ENCODE measurements at regions not wholly inside any gene's neighbourhood (a gene's known extent, or its start where the extent isn't known, plus 50 kb on each side); places are given as distances from the start of the nearest gene placed in this dataset.

DNA sequence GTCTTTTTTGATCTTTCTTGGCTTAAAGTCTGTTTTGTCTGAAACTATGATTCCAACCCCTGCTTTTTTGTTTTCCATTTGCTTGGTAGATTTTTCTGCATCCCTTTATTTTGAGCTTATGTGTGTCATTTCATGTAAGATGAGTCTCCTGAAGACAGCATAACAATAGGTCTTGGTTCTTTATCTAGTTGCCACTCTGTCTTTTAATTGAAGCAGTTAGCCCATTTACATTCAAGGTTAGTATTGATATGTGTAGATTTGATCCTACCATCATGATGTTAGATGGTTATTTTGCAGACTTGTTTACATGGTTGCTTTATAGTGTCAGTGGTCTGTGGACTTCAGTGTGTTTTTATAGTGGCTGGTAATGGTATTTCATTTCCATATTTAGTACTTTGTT lies 1678.9 kb downstream of the PCDH9 start:
- H3K4me1 ChIP-seq (ENCODE audit: control insufficient read depth, insufficient read depth, low read length, unreplicated experiment): no peaks in the 10 kb centered on the region
- no peak overlapping the region for H3K4me3 ChIP-seq (ENCODE audit: low read depth, low read length)
- H3K27me3 ChIP-seq (ENCODE audit: insufficient read depth, low read length): no peaks in the 10 kb centered on the region
- H3K36me3 ChIP-seq (ENCODE audit: insufficient read depth, low read length): no peaks in the 10 kb centered on the region
- no peaks in the 10 kb centered on the region for H3K79me2 ChIP-seq (ENCODE audit: control insufficient read depth, insufficient read depth, low read length, unreplicated experiment)
- H3K27ac ChIP-seq (ENCODE audit: low read depth, low read length): no peak overlapping the region
- H2AFZ ChIP-seq (ENCODE audit: low read length, unreplicated experiment): no peak overlapping the region

DNA sequence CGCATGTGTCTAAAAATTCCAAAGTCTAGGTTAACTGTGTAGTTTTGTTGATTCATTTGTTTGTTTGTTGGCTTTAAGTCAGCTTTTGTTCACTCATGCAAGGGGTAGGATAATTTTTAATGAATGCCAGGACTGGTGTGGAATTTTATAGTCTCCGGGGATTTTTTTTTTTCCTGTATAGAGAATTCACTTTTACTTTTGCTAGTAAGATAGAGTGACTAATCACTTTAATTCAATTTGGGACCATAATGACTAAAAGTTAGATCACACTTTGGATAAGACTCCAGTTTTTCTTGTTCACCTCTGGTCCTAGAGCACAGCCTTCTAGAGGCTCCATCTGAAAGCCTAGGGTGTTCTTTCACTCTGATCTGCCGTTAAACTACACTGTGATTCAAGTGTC lies 1690.0 kb downstream of the PCDH9 start:
- Histone ChIP-seq H3K36me3 (ENCODE audit: insufficient read depth, low read length) (no peaks in the 10 kb centered on the region), H3K4me3 (ENCODE audit: low read depth, low read length) (peak overlapping the region; percentile 46), H3K27ac (ENCODE audit: low read depth, low read length) (no peak overlapping the region), H3K4me1 (ENCODE audit: control insufficient read depth, insufficient read depth, low read length, unreplicated experiment) (no peaks in the 10 kb centered on the region), H3K27me3 (ENCODE audit: insufficient read depth, low read length) (no peaks in the 10 kb centered on the region), H3K79me2 (ENCODE audit: control insufficient read depth, insufficient read depth, low read length, unreplicated experiment) (no peaks in the 10 kb centered on the region), H2AFZ (ENCODE audit: low read length, unreplicated experiment) (peak overlapping the region; percentile 75)

DNA sequence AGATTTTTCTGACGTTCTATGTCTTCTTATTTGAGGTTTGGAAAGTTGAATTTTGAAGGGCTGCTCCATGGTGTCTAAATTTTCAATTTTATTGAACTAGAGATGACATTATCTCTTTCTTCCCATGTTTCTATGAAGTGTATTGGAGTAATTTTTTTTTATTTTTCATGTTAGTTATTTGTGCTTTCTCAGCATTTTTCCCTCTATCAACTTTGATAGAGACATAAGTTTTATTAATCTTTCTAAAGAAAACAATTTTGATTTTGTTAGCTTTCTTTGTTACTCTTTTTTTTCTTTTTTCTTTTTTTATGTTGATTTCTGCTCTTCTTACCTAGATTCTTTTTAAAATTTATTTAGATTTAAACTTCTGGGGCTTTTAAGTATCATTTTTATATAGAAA lies 1694.8 kb downstream of the PCDH9 start:
- Histone ChIP-seq H3K79me2 (ENCODE audit: control insufficient read depth, insufficient read depth, low read length, unreplicated experiment) (no peaks in the 10 kb centered on the region), H3K27ac (ENCODE audit: low read depth, low read length) (no peak overlapping the region), H2AFZ (ENCODE audit: low read length, unreplicated experiment) (no peak overlapping the region), H3K4me3 (ENCODE audit: low read depth, low read length) (no peak overlapping the region), H3K4me1 (ENCODE audit: control insufficient read depth, insufficient read depth, low read length, unreplicated experiment) (no peaks in the 10 kb centered on the region), H3K36me3 (ENCODE audit: insufficient read depth, low read length) (no peaks in the 10 kb centered on the region), H3K27me3 (ENCODE audit: insufficient read depth, low read length) (no peaks in the 10 kb centered on the region)

DNA sequence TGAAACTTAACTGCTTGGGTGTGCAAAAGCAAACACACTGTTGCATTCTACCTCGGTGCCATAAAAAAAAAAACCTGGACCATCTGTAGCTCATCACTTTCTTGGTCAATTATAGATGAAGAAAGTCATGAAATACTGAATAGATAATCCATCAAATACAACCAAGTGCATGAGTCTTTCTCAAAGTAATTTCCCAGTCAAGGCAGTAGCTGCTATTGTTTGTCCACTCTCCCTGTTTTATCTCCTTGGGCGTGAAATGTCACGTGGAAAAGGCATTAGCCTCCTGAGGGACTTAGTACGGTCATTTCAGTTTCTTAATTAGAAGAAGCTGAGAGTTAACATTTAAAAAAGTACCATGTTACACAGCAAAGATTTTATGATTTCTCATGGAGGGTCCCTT lies 1697.9 kb downstream of the PCDH9 start:
- no peak overlapping the region for H3K27ac ChIP-seq (ENCODE audit: low read depth, low read length)
- peak overlapping the region; percentile 39 for H2AFZ ChIP-seq (ENCODE audit: low read length, unreplicated experiment)
- H3K27me3 ChIP-seq (ENCODE audit: insufficient read depth, low read length): no peaks in the 10 kb centered on the region
- no peak overlapping the region for H3K4me3 ChIP-seq (ENCODE audit: low read depth, low read length)
- H3K36me3 ChIP-seq (ENCODE audit: insufficient read depth, low read length): no peaks in the 10 kb centered on the region
- no peaks in the 10 kb centered on the region for H3K4me1 ChIP-seq (ENCODE audit: control insufficient read depth, insufficient read depth, low read length, unreplicated experiment)
- H3K79me2 ChIP-seq (ENCODE audit: control insufficient read depth, insufficient read depth, low read length, unreplicated experiment): no peaks in the 10 kb centered on the region

DNA sequence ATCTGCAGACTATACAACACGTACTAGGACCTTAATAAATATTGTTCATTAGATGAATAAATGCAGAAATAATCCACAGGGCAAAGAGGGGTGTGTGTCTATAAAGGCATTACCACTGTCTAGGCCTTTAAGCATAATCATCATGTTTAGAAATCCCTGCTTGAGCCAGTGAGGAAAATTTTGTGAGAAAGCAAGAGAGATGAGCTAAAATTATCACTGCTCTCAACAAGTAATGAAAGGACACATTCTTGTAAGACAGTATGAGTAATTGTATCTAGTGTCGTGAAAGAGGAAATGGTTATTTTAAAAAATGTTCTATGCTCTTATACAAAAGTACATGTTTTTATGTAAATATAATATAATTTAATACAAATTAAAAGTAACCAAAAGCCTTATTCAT lies 1699.4 kb downstream of the PCDH9 start:
- Histone ChIP-seq H3K79me2 (ENCODE audit: control insufficient read depth, insufficient read depth, low read length, unreplicated experiment) (no peaks in the 10 kb centered on the region), H2AFZ (ENCODE audit: low read length, unreplicated experiment) (no peak overlapping the region), H3K27me3 (ENCODE audit: insufficient read depth, low read length) (no peaks in the 10 kb centered on the region), H3K27ac (ENCODE audit: low read depth, low read length) (no peak overlapping the region), H3K4me3 (ENCODE audit: low read depth, low read length) (no peak overlapping the region), H3K4me1 (ENCODE audit: control insufficient read depth, insufficient read depth, low read length, unreplicated experiment) (no peaks in the 10 kb centered on the region), H3K36me3 (ENCODE audit: insufficient read depth, low read length) (no peaks in the 10 kb centered on the region)

DNA sequence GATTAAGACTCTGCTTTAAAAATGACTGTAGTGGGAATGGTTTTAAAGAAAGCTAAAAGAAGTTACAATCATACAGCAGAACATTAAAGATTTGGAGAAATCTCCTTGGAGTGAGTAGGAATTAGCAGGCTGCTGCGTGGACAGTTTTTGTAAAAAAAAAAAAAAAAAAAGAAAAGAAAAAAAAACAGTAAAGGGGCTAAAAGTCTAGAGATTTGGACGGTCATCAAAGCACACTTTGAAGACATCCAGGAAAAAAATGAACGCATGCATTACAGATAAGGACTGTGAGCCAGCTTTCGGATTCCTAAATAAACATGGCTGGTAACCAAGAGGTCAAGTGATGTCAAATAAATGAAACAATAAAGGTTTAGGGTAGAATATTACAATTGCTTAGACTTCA lies 1700.6 kb downstream of the PCDH9 start:
- no peaks in the 10 kb centered on the region for H3K79me2 ChIP-seq (ENCODE audit: control insufficient read depth, insufficient read depth, low read length, unreplicated experiment)
- no peaks in the 10 kb centered on the region for H3K27me3 ChIP-seq (ENCODE audit: insufficient read depth, low read length)
- H3K27ac ChIP-seq (ENCODE audit: low read depth, low read length): no peak overlapping the region
- H3K4me1 ChIP-seq (ENCODE audit: control insufficient read depth, insufficient read depth, low read length, unreplicated experiment): no peaks in the 10 kb centered on the region
- H3K4me3 ChIP-seq (ENCODE audit: low read depth, low read length): no peak overlapping the region
- no peak overlapping the region for H2AFZ ChIP-seq (ENCODE audit: low read length, unreplicated experiment)
- no peaks in the 10 kb centered on the region for H3K36me3 ChIP-seq (ENCODE audit: insufficient read depth, low read length)

DNA sequence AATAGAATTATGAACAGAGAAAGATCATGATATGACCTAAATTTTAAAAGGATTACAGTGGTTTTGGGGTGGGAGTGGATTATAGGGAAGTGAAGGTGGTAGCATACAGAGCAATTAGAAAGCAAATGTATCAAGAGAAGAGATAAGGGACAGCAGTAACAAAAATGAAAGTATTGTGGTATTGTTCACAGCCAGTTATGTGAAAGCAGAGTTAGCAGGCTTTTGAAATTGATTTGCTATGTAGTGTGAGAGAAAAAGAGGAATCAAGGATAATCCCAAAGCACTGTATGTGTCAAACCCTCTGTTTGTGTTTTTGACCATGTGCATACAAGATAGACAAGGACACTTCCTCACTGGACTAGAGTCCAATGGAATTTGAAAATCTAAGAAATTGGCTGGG lies 1721.4 kb downstream of the PCDH9 start:
- Histone ChIP-seq H3K27ac (ENCODE audit: low read depth, low read length) (no peak overlapping the region), H3K27me3 (ENCODE audit: insufficient read depth, low read length) (no peaks in the 10 kb centered on the region), H2AFZ (ENCODE audit: low read length, unreplicated experiment) (no peak overlapping the region)

DNA sequence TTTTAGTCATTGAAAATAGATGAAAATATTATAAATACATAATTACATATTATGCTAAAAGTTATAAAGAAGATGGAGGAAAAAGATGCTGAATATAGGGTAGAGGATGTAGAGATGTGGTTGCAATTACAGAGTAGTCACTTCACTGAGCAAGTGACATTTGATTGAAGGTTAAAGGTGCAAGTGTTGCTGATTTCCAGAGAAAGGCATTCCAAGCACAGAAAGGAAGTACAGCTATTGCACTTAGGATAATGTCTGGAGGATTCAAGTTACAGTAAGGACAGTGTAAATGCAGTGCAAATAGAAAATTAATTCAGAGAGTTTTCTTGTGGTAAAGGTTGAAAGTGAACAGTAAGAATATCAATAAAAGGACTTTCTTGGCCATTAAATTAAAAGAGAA lies 1721.8 kb downstream of the PCDH9 start:
- Histone ChIP-seq H3K27ac (ENCODE audit: low read depth, low read length) (no peak overlapping the region), H3K27me3 (ENCODE audit: insufficient read depth, low read length) (no peaks in the 10 kb centered on the region), H3K4me3 (ENCODE audit: low read depth, low read length) (no peak overlapping the region), H3K36me3 (ENCODE audit: insufficient read depth, low read length) (no peaks in the 10 kb centered on the region), H3K4me1 (ENCODE audit: control insufficient read depth, insufficient read depth, low read length, unreplicated experiment) (no peaks in the 10 kb centered on the region), H2AFZ (ENCODE audit: low read length, unreplicated experiment) (no peak overlapping the region), H3K79me2 (ENCODE audit: control insufficient read depth, insufficient read depth, low read length, unreplicated experiment) (no peaks in the 10 kb centered on the region)

More for the DNA sequence above, 1721.4 kb downstream of the PCDH9 start:
- H3K36me3 ChIP-seq (ENCODE audit: insufficient read depth, low read length): no peaks in the 10 kb centered on the region
- H3K4me1 ChIP-seq (ENCODE audit: control insufficient read depth, insufficient read depth, low read length, unreplicated experiment): no peaks in the 10 kb centered on the region
- H3K79me2 ChIP-seq (ENCODE audit: control insufficient read depth, insufficient read depth, low read length, unreplicated experiment): no peaks in the 10 kb centered on the region
- no peak overlapping the region for H3K4me3 ChIP-seq (ENCODE audit: low read depth, low read length)

DNA sequence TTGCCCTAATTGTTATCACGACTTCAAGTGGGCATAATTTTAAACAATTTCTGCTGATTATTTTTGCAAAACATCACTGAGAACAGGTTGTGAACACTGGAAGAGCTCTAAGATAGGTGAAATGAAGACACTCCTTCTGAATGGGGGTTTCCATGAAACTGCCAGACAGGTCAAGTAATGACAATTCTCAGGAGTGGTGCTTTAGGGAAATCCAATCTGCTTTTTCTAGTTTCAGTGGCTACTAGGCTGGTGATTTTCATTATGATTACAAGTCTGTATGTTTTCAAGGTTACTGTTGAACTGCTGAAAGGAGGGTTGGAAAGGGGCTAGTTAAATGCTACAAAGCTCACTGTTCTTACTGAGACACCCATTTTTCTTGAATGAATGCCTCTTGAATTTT lies 1724.2 kb downstream of the PCDH9 start:
- no peak overlapping the region for H2AFZ ChIP-seq (ENCODE audit: low read length, unreplicated experiment)
- no peaks in the 10 kb centered on the region for H3K27me3 ChIP-seq (ENCODE audit: insufficient read depth, low read length)
- no peak overlapping the region for H3K27ac ChIP-seq (ENCODE audit: low read depth, low read length)
- H3K4me3 ChIP-seq (ENCODE audit: low read depth, low read length): no peak overlapping the region
- H3K36me3 ChIP-seq (ENCODE audit: insufficient read depth, low read length): no peaks in the 10 kb centered on the region
- H3K4me1 ChIP-seq (ENCODE audit: control insufficient read depth, insufficient read depth, low read length, unreplicated experiment): no peaks in the 10 kb centered on the region
- H3K79me2 ChIP-seq (ENCODE audit: control insufficient read depth, insufficient read depth, low read length, unreplicated experiment): no peaks in the 10 kb centered on the region

DNA sequence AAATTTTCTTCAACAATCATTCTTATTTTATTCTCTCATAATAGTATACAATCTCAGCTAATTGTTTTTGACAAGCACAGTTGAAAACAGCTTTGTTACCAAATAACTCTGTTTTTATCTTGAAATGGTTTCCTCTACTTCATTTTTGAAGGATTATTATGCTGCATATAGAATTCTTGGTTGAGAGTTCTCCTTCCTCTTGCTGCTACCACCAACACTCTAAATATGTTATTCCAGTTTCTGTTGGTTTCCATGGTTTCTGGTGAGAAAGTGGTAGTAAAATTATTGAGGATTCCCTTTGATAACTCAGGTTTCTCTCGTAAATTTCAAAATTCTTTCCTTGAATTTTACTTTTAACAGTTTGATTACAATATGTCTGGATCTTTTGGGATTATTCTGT lies 1725.9 kb downstream of the PCDH9 start:
- H3K36me3 ChIP-seq (ENCODE audit: insufficient read depth, low read length): no peaks in the 10 kb centered on the region
- H3K79me2 ChIP-seq (ENCODE audit: control insufficient read depth, insufficient read depth, low read length, unreplicated experiment): no peaks in the 10 kb centered on the region
- H3K4me1 ChIP-seq (ENCODE audit: control insufficient read depth, insufficient read depth, low read length, unreplicated experiment): no peaks in the 10 kb centered on the region
- H2AFZ ChIP-seq (ENCODE audit: low read length, unreplicated experiment): no peak overlapping the region
- H3K27ac ChIP-seq (ENCODE audit: low read depth, low read length): no peak overlapping the region
- H3K4me3 ChIP-seq (ENCODE audit: low read depth, low read length): no peak overlapping the region
- H3K27me3 ChIP-seq (ENCODE audit: insufficient read depth, low read length): no peaks in the 10 kb centered on the region

DNA sequence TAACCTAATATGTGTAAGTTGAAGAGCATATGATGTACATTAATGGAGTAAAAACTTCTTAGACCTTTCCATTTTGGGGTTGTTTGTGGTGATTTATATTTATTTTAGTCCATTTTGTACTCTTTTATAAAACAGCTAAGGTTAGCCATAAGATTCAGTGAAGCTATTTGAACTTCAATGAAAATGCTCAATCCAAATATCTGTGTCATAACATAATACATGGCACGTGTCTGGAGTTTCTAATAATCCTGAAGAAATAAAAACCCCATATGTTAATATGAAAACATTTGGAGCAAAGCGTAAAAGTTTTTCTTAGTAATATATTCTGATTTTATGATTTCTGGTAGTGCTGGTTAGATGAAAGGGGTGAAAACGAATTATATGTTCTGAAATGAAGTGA lies 1729.7 kb downstream of the PCDH9 start:
- Histone ChIP-seq H3K4me1 (ENCODE audit: control insufficient read depth, insufficient read depth, low read length, unreplicated experiment) (no peaks in the 10 kb centered on the region), H3K4me3 (ENCODE audit: low read depth, low read length) (no peak overlapping the region), H3K36me3 (ENCODE audit: insufficient read depth, low read length) (no peaks in the 10 kb centered on the region), H3K27ac (ENCODE audit: low read depth, low read length) (no peak overlapping the region), H3K27me3 (ENCODE audit: insufficient read depth, low read length) (no peaks in the 10 kb centered on the region), H2AFZ (ENCODE audit: low read length, unreplicated experiment) (no peak overlapping the region), H3K79me2 (ENCODE audit: control insufficient read depth, insufficient read depth, low read length, unreplicated experiment) (no peaks in the 10 kb centered on the region)

DNA sequence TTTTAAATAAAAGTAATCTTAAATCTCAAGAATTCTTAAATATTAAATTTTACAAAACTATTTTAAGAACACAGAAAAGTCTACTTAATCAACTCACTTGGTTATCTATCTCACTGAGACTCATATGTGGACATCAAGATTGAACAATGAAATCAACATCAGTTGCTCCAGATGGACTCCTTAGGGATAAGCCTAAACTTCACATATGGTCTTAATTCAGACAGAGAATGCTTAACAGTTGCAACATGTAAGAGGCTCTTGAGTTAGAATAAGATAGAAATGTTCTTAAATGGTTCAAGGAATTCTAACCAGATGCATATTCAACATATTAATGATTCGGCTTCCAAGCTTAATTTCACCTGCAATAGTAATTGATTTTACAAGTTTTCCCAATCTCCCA lies 1730.9 kb downstream of the PCDH9 start:
- Histone ChIP-seq H2AFZ (ENCODE audit: low read length, unreplicated experiment) (no peak overlapping the region), H3K79me2 (ENCODE audit: control insufficient read depth, insufficient read depth, low read length, unreplicated experiment) (no peaks in the 10 kb centered on the region)

More for the DNA sequence above, 1730.9 kb downstream of the PCDH9 start:
- Histone ChIP-seq H3K27me3 (ENCODE audit: insufficient read depth, low read length) (no peaks in the 10 kb centered on the region), H3K36me3 (ENCODE audit: insufficient read depth, low read length) (no peaks in the 10 kb centered on the region), H3K4me1 (ENCODE audit: control insufficient read depth, insufficient read depth, low read length, unreplicated experiment) (no peaks in the 10 kb centered on the region), H3K27ac (ENCODE audit: low read depth, low read length) (no peak overlapping the region), H3K4me3 (ENCODE audit: low read depth, low read length) (no peak overlapping the region)

Measured in ACC112 (cell line).